GM19463 (cell line): ENCODE measurements at regions not wholly inside any gene's neighbourhood (a gene's known extent, or its start where the extent isn't known, plus 50 kb on each side); places are given as distances from the start of the nearest gene placed in this dataset.
"Not testable (repeated sequence)": the region's sequence is repeated elsewhere in the genome, so short reads cannot be mapped to it uniquely, and the experiment has no call there.

Experiments
- ATAC-seq: cut with Tn5 transposase; IDR thresholded peaks from one replicate; pipeline ENCODE4 v1.9.1; 2021; ENCODE audit warnings: mild to moderate bottlenecking, moderate library complexity; ENCODE audit not compliant: unreplicated experiment

DNA sequence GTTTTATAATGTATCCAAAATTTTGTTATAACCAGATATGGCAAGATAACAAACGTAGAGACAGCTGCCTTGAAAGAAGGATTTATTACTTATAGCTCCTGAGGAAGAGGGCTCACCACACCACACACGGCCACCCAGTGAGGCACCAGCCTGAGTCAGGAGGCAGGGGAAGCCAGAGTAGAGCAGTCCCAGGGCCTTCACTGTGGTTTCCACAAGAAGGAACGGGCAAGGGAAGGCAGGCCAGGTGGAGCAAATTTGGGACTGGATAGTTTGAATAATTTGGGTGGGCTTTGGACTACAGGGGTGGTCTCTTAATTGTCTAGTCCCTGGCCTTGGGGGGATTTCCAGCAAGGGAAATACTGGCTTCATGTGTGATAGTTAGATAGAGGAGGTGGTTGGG lies 72.5 kb downstream of the RRAGC start:
- no peak for ATAC-seq

DNA sequence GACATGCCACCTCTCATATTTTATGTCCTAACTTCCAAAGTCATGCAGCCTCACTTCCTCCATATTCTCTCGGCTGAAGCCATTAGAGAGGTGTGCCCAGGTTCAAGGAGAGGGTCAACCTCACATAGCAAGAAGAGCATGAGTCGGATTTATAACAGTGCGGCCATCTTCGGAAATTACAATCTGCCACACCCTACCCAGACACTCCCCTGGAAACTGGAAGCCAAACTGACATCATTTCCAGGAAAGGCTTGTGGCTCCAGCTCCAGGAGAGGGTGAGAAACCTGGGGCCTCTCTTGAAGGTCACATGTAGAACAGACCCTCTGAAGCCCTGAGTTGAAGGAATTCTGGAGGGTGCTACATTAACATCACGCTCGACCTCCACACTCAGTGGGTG lies 73.5 kb downstream of the RRAGC start:
- no peak for ATAC-seq

DNA sequence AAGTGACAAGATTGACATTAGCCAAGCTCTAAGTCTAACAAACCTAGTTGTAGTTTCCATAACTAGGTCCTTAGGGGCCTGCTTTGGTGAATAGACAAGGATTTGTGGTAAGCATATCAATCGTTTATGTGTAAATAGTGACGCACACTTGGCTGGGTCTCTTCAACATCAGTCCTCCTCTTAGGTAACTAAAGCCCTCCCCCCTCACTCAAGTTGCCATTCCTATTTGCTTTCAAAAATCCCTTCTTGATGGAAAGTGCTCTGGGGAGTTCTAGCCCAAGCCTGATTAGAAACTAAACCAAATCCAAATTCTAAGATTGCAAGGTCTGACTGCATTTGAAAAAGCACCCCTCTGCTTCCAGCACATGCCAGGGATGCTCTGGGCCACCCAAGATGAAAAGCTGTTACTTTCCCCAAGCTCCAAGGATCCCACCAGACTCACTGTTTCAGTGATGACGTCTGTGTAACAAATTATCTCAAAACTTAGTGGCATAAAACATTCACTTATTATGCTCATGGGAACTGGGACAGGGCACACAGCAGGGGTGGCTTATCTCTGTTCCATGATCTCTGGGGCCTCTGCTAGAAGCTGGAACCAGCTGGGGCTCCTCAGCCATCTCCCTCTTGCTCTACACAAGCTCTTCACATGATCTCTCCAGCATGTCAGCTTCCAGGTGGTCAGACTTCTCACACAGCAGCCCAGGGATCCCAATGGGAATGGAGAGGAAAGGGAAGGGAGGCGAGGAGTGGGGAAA lies 74.1 kb downstream of the RRAGC start:
- no peak for ATAC-seq

DNA sequence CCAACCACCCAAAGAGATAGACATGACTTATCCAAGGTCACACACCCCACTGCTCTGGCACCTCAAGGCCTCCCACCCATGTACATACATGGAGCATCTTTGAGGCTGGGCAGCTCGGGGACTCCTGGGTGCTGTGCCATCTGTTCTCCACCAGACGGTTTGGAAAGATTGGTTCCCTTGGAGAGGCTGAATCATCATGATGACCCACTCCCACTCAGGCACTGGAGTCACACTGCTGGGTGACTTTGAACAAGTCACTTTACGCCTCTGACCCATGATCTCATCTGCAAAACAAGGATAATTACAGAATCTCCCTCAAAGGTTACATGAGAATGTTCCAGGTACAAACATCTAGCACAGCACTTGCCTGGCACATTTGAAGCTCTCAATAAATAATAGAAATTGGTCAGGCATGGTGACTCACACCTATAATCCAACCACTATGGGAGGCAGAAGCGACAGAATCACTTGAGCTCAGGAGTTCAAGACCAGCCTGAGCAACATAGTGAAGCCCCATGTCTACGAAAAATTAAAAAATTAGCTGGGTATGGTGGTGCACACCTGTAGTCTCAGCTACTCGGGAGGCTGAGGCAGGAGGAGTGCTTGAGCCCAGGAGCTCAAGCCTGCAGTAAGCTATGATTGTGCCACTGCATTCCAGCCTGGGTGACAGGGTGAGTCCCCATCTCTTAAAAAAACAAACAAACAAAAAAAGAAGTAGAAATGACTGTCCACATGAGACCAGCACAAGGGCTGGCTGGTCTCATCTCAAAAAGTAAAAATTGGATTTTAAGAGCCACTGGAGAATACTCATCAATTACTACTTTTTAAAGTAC lies 74.9 kb downstream of the RRAGC start:
- no peak for ATAC-seq

DNA sequence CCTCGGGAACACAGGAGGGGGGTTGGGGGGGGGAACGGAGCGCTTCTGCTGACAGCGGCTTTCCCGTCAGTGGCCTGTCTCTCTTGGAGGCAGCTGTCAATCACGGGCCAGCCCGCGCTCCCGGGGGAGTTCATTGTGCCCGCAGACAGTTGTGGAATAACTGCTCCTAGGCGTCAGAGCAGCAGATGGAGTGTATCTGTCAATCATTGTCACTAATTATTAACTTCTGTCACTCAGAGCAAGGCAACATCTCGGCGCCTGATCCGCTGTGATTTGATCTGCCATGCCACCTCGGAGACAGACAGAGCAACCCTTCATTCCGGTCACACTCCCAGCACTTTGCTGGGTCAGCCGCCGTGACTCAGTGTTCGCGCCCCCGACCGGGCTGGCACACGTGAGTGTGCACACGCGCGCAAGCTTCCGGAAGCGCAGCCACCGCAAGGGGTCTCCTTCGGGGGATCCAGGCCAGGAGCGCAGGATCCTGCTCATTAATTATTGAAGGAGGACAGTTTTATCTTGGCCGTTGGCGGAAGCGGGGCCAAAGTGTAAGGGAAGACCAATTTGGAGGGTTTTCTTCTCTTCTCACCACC lies 75.8 kb downstream of the RRAGC start:
- ATAC-seq, result no peak

DNA sequence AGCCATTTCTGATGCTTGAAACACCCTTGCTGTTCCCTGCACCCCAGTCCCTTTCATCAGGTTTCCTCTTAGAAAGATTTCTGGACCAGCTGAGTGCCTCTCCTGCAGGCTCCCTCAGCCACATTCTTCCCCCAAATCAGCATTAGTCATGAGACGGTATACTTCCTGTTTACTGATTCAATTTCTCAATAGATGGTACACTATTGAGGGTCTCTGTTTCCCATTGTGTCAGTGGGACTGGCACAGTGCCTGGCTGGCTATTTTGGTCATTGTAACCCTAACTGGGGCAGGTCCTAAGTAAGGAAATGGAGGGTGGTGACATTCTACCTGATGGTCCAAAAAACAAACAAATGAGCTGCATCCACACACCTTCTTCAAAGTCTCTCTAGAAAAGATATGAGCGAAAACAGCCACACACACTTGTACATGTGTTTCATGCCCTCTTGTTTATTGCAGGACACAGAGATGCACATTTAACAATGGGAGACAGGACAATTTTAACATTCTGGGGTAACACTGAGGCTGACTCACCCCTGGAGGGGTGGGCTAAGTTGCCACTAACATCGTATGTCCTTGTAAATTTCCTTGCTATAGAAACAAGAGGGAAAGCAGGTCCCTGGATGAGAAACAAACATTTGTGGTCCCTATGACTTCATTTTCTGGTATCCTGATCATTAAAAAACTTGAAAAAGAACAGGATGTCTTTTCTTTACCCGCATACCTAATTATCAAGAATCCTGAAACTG lies 77.5 kb downstream of the RRAGC start:
- ATAC-seq, result no peak

DNA sequence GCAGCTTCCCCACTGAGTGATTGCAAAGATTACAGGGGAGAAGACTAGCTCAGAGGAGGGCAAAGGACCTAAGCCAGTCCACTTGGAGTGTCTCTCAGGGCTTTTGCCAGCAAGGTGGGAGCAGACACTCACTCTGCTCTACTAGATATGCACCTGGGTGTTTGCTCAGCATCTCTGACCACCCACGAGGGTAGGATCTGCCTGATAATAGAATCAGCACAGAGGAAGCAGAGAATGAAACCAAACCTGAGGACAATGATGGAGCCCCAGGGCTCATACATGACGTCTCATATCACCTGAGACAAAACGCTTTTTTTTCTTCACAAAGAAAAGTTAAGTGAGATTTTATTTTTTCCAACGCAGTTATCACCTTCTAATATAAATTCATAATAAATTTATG lies 79.4 kb downstream of the RRAGC start:
- ATAC-seq, result no peak

DNA sequence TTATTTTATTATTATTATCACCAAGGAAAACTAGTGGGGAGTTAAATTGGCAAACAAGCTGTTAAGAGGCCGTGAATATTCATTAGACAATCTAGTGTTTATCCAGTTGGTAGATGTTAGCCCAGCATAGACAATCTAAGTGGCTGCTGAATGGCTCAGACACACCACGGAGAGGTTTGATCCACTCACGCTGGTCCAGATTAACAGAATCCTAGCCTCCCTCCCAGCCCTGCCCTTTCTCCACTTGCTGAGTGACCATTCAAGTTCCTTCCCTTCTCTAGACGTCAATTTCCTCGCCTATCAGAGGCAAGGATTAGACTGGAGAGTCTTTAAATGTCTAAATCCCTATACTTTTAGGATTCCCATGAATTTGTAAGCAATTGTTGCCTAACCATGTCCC lies 80.1 kb downstream of the RRAGC start:
- ATAC-seq, result no peak

DNA sequence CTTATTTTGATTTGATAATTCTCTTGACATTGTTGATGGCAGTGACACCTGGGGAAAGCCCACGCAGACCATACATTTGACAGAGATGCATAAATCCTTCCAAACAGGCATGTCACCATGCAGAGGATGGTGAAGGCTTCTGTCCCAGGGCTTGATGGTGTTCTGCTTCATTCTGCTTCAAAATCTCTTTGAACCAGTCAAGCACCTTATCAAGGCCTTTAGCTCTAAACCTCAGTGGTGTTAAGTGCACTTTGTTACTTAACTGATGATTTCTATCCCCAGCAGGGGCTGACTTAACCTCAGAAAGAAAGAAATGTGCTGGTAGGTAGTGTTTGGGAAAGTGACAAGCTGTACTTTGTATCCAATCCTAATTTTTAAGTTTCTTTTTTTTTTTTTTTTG lies 81.1 kb downstream of the RRAGC start:
- no peak for ATAC-seq

DNA sequence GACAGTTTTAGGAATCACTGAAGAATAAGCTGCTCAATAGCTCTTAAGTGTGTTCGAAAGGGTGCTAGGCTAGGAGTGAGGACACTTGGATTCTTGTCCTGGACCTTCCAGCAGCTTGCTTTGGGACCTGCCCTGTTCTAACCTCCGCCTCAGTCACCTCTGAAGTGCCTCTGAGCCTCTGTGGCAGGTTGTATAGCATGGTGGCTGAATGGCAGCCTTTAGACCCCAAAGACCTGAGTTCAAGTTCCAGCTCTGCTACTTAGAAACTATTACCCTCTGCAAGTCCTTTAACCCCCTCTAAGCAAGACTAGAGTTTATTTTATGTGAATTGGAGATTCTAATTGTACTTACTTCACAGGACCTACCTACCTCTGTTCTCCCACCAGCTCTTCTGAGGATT lies 81.5 kb downstream of the RRAGC start:
- no peak for ATAC-seq

DNA sequence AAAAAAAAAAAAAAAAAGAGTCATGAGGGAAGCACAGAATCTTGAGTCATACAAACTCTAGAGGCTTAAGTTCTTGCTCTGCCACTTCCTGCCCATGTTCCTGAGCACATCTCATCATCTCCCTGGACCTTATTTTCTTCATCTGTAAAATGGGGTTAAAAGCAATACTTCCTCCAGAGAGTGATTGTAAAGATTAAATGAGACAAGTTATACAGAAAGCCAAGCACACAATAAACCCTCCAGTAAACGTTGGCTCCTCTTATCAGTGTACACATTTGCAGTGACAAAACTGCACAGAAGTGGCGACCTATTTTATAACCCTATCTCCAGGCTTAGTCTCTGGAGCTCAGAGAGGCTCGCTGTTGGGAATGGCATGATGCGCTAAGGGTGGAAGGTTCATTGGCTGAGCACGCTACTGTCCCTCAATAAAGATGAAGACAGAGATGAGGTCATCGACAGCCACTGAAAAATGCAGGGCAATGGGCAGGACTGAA lies 82.1 kb downstream of the RRAGC start:
- no peak for ATAC-seq

DNA sequence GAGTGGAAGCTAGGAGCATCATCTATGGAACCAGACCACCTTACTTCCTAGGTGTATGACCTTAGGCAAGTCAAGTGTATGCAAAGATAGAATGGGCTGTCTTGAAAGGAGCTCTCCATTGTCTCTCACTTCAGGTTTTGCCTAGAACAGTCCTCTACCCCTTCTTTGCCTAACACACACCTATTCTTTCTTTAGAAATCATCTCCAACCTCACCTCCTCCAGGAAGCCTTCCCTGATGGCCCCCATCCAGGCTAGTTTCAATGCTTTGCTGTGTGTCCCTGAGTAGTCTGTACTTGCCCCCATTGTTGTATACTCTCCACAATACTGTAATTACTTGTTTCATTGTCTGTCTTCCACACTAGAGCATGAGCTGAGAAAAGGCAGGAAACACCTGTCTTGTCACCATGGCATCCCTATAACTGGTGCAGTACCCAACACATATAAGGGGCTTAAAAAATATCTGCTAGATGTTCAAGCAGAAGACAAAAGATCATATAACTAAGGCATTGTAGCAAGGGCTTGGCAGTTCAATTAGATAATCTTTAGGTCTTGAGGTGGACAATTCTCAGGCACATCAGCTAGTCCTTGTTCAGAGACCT lies 83.0 kb downstream of the RRAGC start:
- no peak for ATAC-seq

DNA sequence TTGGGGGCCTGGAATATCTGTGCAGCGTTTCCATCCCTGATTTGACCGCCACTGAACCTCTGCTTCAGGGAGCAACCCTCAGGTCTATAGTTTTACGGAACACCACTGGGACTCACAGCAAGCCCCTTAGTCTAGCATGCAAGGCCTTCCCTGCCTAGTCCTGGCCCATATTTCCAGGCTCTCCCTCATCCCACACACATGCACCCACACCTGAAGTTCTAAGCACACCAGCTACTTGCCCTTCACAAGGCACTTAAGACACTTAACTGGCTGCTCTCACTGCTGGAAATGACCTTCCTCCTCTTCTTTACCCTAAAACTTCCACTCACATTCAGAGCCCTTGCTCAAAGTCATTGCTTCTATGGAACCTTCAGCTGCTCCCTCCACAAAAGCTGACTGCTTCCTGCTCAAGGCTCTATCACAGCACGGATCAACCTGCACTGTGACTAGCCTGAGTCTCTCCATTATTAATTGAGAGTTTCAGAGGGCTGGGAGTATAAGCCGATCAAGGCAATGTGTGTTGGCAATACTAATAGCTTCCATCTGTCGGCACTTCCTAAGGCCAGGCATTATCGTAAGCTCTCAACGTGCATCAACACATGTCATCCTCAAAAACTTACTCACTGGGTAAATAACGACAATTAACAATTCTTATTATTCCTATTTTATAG lies 84.3 kb downstream of the RRAGC start:
- no peak for ATAC-seq

DNA sequence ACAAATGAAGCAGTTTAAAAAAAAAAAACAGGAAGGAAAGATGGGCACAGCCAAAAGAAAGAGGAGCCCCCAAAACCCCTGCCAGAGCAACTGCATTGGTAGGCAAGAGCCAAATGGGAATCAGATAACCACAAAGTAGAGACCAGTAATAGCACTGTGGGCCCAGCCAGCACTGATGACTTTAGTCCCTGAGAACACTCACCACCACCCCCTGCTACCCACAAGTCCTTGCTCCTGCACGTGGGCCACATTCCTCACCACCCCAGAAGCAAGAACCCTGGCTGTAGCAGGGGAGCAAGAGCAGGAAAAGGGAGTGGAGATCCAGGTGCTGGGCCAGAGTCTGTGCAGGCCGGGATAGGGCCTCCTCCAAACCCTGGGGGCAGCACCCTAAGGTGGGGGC lies 86.1 kb downstream of the RRAGC start:
- no peak for ATAC-seq

DNA sequence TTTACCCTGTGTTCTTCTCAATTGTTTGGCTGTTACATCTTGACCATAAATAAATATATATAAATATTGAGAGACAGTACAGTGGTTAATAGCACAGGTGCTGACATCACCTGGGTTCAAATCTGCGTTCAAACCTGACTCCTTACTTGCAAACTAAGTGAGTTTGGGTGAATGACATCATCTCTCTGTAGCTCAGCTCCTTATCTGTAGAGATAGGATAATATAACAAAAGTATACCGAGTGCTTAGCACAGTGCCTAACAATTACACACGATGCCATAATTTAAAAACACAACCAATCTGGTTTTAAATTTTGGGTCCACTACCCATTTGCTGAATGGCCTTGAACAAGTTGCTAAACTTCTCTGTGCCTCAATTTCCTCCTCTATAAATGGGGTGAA lies 86.6 kb downstream of the RRAGC start:
- no peak for ATAC-seq

DNA sequence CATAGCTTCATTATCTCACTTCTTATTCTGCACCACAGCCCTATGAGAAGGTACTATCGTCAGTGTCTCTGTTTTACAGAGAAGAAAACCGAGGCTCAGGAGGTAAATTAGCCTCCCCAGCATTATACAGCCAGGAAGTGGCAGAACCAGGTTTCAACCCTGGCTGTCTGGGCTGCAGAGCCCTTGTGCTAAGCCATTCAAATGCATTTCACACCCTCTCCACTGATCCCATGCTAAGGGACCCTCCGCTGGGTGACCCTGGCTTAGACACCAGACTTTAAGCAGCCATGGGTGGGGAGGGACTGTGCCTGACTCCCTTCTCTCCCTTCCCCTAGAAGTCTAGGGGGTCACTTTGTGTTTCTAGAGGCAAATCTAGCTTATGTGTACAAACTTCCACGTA lies 87.5 kb downstream of the RRAGC start:
- no peak for ATAC-seq

DNA sequence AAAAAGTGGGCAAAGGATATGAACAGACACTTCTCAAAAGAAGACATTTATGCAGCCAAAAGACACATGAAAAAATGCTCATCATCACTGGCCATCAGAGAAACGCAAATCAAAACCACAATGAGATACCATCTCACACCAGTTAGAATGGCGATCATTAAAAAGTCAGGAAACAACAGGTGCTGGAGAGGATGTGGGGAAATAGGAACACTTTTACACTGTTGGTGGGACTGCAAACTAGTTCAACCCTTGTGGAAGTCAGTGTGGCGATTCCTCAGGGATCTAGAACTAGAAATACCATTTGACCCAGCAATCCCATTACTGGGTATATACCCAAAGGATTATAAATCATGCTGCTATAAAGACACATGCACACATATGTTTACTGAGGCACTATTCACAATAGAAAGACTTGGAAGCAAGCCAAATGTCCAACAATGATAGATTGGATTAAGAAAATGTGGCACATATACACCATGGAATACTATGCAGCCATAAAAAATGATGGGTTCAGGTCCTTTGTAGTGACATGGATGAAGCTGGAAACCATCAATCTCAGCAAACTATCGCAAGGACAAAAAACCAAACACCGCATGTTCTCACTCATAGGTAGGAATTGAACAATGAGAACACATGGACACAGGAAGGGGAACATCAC lies 88.9 kb downstream of the RRAGC start:
- not testable (repeated sequence) for ATAC-seq

DNA sequence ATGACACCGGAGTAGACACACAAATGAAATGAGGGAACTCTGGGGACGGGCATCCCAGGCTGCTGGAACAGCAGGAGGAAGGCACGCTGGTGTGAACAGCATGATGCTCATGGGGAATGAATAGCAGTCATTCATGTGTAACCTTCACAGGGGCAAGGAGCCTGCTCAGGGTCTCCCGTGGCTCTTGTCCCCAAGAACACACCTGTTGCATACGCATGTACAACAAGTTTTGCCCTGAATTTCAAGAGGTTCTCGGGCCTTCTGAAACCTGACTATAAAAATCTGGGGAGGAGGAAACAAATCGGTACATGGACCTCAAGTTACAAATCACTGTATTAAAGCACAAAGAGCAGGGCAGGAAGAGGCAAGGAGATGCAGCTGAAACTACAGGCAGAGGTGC lies 93.4 kb downstream of the RRAGC start:
- ATAC-seq, result no peak

DNA sequence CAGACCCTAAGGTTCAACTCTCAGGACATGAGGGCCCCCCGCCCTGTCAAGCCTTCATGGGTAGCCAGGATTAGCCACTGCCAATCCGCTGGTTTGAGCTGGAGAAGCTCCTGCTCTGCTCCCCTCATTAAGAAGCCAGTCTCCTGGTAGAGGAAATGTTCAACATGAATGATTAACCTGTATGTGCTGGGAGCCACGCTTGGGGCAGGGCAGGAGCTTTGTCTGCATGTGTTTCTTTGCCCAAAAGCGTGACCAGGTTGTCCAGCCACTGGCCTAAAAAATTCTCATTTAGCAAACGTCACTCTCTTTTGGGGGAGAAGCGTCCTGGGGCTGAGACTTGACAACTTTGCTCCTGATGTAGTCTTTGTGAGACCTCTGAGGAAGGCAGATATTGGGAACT lies 96.5 kb downstream of the RRAGC start:
- no peak for ATAC-seq

DNA sequence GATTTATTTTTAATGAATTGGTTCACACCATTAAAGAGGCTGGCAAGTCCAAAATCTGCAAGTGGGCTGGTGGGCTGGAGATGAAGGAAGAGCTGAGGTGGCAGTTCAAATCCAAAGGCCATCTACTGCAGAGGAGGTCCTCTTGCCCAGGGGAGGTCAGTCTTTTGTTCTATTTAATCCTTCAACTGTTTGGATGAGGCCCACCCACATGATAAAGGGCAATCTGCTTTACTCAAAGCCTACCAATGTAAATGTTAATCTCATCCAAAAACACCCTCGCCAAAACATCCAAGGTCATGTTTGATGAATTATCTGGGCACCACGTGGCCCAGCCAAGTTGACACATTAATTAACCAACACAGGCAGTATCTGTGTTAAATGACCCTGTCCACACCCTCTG lies 99.0 kb downstream of the RRAGC start:
- ATAC-seq, result no peak
